ENCODE measurements at regions not wholly inside any gene's neighbourhood (a gene's known extent, or its start where the extent isn't known, plus 50 kb on each side); places are given as distances from the start of the nearest gene placed in this dataset.

GRCh38 chr5:145587308-145587672, 247.9 kb downstream of the PRELID2 start:
- Histone ChIP-seq H3K27me3 (ENCODE audit: control insufficient read depth, insufficient read depth, low read length) (no peaks in the 10 kb centered on the region), H3K4me3 (ENCODE audit: low read depth, low read length) (no peak overlapping the region), H3K27ac (no peak overlapping the region), H2AFZ (no peak overlapping the region), H3K36me3 (ENCODE audit: control insufficient read depth, insufficient read depth, low read length) (no peaks in the 10 kb centered on the region), H3K4me2 (ENCODE audit: low read length) (no peak overlapping the region), H3K4me1 (no peaks in the 10 kb centered on the region), H3K9ac (no peak overlapping the region), H3K79me2 (no peaks in the 10 kb centered on the region), H3K9me3 (ENCODE audit: control insufficient read depth, low read length) (no peaks in the 10 kb centered on the region)
- TF ChIP-seq CTCF (IDR thresholded peaks at IDR 0.05): no peak

DNA sequence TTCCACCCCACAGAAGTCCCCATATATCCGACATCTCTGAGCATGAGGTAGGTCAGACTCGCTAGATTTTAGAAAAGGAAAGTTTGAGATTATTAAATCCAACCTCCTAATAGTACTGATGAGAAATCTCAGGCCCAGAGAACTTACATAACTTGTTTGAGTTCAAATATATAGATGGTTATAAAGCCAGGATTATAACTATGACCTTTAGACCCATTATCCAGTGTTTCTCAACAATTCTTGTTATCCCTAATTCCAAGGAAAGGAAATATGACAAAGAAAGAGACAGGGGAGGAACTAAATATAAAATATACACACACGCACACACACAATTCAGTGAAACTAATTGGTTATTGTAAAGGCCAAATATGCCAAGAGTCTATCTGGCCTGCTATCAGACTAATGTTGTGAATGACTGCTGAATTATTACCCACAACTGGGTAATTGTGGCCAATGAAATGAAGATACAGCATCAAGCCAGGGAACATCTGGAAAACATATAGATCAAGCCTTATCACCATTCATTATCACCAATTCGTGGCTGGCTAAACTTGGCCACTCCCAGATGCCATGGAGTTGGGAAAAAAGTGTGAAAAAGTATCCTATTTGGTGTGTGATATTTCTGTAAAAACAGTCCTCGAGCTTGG, 248.4 kb downstream of the PRELID2 start:
- no peak overlapping the region for H3K4me3 ChIP-seq (ENCODE audit: low read depth, low read length)
- TF ChIP-seq CTCF (IDR thresholded peaks at IDR 0.05): no peak
- no peaks in the 10 kb centered on the region for H3K27me3 ChIP-seq (ENCODE audit: control insufficient read depth, insufficient read depth, low read length)
- H3K4me2 ChIP-seq (ENCODE audit: low read length): no peak overlapping the region
- no peak overlapping the region for H3K27ac ChIP-seq
- H3K79me2 ChIP-seq: no peaks in the 10 kb centered on the region
- no peaks in the 10 kb centered on the region for H3K9me3 ChIP-seq (ENCODE audit: control insufficient read depth, low read length)
- no peak overlapping the region for H3K9ac ChIP-seq
- H2AFZ ChIP-seq: no peak overlapping the region
- no peaks in the 10 kb centered on the region for H3K4me1 ChIP-seq
- no peaks in the 10 kb centered on the region for H3K36me3 ChIP-seq (ENCODE audit: control insufficient read depth, insufficient read depth, low read length)

- Histone ChIP-seq H3K36me3 (ENCODE audit: control insufficient read depth, insufficient read depth, low read length) (no peaks in the 10 kb centered on the region), H2AFZ (no peak overlapping the region), H3K4me3 (ENCODE audit: low read depth, low read length) (no peak overlapping the region), H3K9ac (no peak overlapping the region), H3K27ac (no peak overlapping the region), H3K4me1 (no peaks in the 10 kb centered on the region), H3K79me2 (no peaks in the 10 kb centered on the region), H3K9me3 (ENCODE audit: control insufficient read depth, low read length) (no peaks in the 10 kb centered on the region), H3K4me2 (ENCODE audit: low read length) (no peak overlapping the region), H3K27me3 (ENCODE audit: control insufficient read depth, insufficient read depth, low read length) (no peaks in the 10 kb centered on the region)
- no peak for TF ChIP-seq CTCF (IDR thresholded peaks at IDR 0.05)
Observed at GRCh38 chr5:145585443-145586148, 249.5 kb downstream of the PRELID2 start.

DNA sequence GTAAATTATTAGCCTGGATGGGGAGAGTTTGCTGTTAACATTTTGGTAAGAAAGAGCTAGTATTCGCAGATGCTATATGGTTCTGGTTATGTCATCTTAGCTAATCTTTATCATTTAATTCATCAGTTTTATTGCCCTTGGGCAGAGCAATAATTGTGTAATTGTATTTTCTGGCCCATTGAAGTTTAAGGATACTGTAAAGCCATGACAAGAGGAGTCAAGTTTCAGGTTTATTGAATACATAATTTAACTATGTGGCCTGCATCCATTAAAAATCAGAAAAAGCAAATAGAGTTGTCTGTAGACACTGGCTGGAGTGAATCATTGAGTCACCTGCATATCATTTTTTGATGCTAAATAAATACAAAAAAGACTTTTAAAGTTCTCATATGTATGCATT, 255.8 kb downstream of the PRELID2 start:
- TF ChIP-seq CTCF (IDR thresholded peaks at IDR 0.05): no peak
- H3K27me3 ChIP-seq (ENCODE audit: control insufficient read depth, insufficient read depth, low read length): no peaks in the 10 kb centered on the region

More for the DNA sequence above, 255.8 kb downstream of the PRELID2 start:
- no peaks in the 10 kb centered on the region for H3K4me1 ChIP-seq
- no peaks in the 10 kb centered on the region for H3K9me3 ChIP-seq (ENCODE audit: control insufficient read depth, low read length)
- H3K79me2 ChIP-seq: no peaks in the 10 kb centered on the region
- no peak overlapping the region for H3K9ac ChIP-seq
- no peaks in the 10 kb centered on the region for H3K36me3 ChIP-seq (ENCODE audit: control insufficient read depth, insufficient read depth, low read length)
- no peak overlapping the region for H3K27ac ChIP-seq
- H3K4me3 ChIP-seq (ENCODE audit: low read depth, low read length): no peak overlapping the region
- H3K4me2 ChIP-seq (ENCODE audit: low read length): no peak overlapping the region
- H2AFZ ChIP-seq: no peak overlapping the region

Measured in parathyroid adenoma (tissue), 2 donors.